Stimulated activated CD8-positive, alpha-beta memory T cell treated with anti-CD3 and anti-CD28 coated beads, Interleukin-15, amount 100 ng/mL, for 24 hours (primary cell): ENCODE measurements at regions not wholly inside any gene's neighbourhood (a gene's known extent, or its start where the extent isn't known, plus 50 kb on each side); places are given as distances from the start of the nearest gene placed in this dataset.

Experiments used
- DNase-seq: peaks from one replicate; pipeline ENCODE4 v3.0.0-alpha.2; 2020; ENCODE audit warnings: low read depth

- DNase-seq: no peak
These were observed 54.5 kb upstream of the TAGAP start for GRCh38 chr6:159099276-159099675.

GRCh38 chr6:159098636-159099106 lies 53.9 kb upstream of the TAGAP start:
- no peak for DNase-seq

GRCh38 chr6:159097256-159097655 lies 52.5 kb upstream of the TAGAP start:
- no peak for DNase-seq

- DNase-seq: no peak
These were observed 50.8 kb upstream of the TAGAP start for GRCh38 chr6:159095616-159096015.

GRCh38 chr6:159094444-159095252 lies 49.9 kb upstream of the TAGAP start:
- DNase-seq: no peak
